ENCODE measurements at regions not wholly inside any gene's neighbourhood (a gene's known extent, or its start where the extent isn't known, plus 50 kb on each side); places are given as distances from the start of the nearest gene placed in this dataset.

GRCh38 chr1:38680801-38681510 is 178.6 kb downstream of the RRAGC start:
- TF ChIP-seq CTCF (conservative IDR thresholded peaks at IDR 0.05 in 1 of 2, IDR thresholded peaks at IDR 0.05 in 1 of 2; ENCODE audit: low read depth in 1 of 2, low read length in 2 of 2) (no peak), EZH2 (IDR thresholded peaks at IDR 0.05; ENCODE audit: low read length, missing control alignments) (no peak)

Data from fibroblast of lung (primary cell).